ENCODE measurements at regions not wholly inside any gene's neighbourhood (a gene's known extent, or its start where the extent isn't known, plus 50 kb on each side); places are given as distances from the start of the nearest gene placed in this dataset.

DNA sequence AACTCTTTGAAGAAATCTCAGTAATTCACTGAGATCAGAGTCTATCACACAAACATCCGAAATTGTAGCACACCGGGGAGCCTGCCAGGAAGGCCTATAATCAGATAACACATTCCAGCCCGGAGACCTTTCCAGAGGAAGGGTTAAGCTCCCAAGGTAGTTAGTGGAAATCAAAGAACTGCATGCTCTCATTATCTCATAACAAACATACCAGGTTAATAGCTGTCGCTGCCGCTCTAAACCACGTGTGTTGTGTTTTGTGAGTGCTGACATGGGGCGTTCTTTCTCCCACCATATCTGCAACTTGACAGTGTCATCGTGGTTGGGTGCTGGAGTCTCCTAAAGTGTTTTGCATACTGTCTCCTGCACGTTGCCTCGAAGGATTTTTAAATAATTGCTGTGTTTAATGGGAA, 120.7 kb upstream of the CARD11 start:
- Histone ChIP-seq H3K79me2 (replicated peaks; ENCODE audit: insufficient read depth, low read length) (no peaks in the 10 kb centered on the region), H3K27me3 (ENCODE audit: insufficient read depth, low read depth, low read length) (no peaks in the 10 kb centered on the region), H3K9me2 (ENCODE audit: insufficient read depth, low read length) (no peaks in the 10 kb centered on the region), H3K36me3 (ENCODE audit: insufficient read depth, low read length) (no peaks in the 10 kb centered on the region), H4K20me1 (ENCODE audit: insufficient read depth) (no peaks in the 10 kb centered on the region), H3K27ac (ENCODE audit: low read length) (no peak overlapping the region), H3K4me2 (ENCODE audit: low read length) (no peak overlapping the region), H3K9me3 (ENCODE audit: low read length) (no peaks in the 10 kb centered on the region), H3K4me3 (ENCODE audit: low read length) (no peak overlapping the region), H3K9ac (ENCODE audit: low read length) (no peak overlapping the region), H3F3A (ENCODE audit: insufficient read depth, low read length, poor library complexity, severe bottlenecking) (no peaks in the 10 kb centered on the region), H2AFZ (ENCODE audit: low read depth, low read length) (no peak overlapping the region)
- TF ChIP-seq TAF1 (IDR thresholded peaks at IDR 0.05; ENCODE audit: low read depth) = no peak
- TF ChIP-seq, protein P1, sequence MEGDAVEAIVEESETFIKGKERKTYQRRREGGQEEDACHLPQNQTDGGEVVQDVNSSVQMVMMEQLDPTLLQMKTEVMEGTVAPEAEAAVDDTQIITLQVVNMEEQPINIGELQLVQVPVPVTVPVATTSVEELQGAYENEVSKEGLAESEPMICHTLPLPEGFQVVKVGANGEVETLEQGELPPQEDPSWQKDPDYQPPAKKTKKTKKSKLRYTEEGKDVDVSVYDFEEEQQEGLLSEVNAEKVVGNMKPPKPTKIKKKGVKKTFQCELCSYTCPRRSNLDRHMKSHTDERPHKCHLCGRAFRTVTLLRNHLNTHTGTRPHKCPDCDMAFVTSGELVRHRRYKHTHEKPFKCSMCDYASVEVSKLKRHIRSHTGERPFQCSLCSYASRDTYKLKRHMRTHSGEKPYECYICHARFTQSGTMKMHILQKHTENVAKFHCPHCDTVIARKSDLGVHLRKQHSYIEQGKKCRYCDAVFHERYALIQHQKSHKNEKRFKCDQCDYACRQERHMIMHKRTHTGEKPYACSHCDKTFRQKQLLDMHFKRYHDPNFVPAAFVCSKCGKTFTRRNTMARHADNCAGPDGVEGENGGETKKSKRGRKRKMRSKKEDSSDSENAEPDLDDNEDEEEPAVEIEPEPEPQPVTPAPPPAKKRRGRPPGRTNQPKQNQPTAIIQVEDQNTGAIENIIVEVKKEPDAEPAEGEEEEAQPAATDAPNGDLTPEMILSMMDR (IDR thresholded peaks at IDR 0.05; ENCODE audit: poor library complexity, severe bottlenecking) = no peak
- TF ChIP-seq MXI1 (conservative IDR thresholded peaks at IDR 0.05; ENCODE audit: poor library complexity, severe bottlenecking) = no peak
- no peak for TF ChIP-seq EZH2 (IDR thresholded peaks at IDR 0.05; ENCODE audit: borderline replicate concordance, insufficient read depth, low read length, poor library complexity, severe bottlenecking)
- TF ChIP-seq, protein P2, sequence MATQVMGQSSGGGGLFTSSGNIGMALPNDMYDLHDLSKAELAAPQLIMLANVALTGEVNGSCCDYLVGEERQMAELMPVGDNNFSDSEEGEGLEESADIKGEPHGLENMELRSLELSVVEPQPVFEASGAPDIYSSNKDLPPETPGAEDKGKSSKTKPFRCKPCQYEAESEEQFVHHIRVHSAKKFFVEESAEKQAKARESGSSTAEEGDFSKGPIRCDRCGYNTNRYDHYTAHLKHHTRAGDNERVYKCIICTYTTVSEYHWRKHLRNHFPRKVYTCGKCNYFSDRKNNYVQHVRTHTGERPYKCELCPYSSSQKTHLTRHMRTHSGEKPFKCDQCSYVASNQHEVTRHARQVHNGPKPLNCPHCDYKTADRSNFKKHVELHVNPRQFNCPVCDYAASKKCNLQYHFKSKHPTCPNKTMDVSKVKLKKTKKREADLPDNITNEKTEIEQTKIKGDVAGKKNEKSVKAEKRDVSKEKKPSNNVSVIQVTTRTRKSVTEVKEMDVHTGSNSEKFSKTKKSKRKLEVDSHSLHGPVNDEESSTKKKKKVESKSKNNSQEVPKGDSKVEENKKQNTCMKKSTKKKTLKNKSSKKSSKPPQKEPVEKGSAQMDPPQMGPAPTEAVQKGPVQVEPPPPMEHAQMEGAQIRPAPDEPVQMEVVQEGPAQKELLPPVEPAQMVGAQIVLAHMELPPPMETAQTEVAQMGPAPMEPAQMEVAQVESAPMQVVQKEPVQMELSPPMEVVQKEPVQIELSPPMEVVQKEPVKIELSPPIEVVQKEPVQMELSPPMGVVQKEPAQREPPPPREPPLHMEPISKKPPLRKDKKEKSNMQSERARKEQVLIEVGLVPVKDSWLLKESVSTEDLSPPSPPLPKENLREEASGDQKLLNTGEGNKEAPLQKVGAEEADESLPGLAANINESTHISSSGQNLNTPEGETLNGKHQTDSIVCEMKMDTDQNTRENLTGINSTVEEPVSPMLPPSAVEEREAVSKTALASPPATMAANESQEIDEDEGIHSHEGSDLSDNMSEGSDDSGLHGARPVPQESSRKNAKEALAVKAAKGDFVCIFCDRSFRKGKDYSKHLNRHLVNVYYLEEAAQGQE (IDR thresholded peaks at IDR 0.05; ENCODE audit: borderline replicate concordance) = no peak
- no peak for TF ChIP-seq SMC3 (conservative IDR thresholded peaks at IDR 0.05; ENCODE audit: poor library complexity)
- no peak for TF ChIP-seq POLR2AphosphoS5 (IDR thresholded peaks at IDR 0.05)
- no peak for TF ChIP-seq RAD21 (conservative IDR thresholded peaks at IDR 0.05)
- TF ChIP-seq EP300 (conservative IDR thresholded peaks at IDR 0.05; ENCODE audit: poor library complexity, severe bottlenecking) = no peak

DNA sequence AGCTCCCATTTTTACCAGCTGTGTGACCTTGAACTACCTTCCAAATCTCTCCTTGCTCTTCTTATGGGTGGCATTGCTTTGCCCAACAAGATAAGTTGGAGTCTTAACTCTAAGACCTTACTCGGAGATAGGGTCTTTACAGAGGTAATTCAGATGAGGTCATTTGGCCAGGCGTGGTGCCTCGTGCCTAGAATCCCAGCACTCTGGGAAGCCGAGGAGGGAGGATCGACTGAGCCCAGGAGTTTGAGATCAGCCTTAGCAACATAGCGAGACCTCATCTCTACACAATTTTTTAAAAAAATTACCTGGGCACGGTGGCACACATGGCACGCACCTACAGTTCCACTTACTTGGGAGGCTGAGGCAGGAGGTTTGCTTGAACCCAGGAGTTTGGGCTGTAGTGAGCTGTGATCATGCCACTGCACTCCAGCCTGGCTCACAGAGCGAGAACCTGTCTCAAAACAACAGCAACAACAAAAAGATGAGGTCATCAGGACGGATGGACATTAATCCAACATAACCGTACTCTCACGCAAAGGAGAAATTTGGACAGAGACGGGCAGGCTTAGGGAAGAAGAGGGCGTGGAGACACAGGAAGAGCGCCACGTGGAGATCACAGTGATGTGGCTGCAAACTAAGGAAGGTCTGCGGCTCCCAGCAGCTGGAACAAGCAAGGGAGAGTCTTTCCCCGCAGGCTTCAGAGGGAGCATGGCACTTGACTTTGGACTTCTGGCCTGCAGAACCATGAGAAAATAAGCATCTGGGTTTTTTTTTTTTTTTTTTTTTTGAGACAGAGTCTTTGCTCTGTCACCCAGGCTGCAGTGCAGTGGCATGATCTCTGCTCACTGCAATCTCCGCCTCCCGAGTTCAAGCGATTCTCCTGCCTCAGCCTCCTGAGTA, 122.3 kb upstream of the CARD11 start:
- TF ChIP-seq SMC3 (conservative IDR thresholded peaks at IDR 0.05; ENCODE audit: poor library complexity) (no peak), EZH2 (IDR thresholded peaks at IDR 0.05; ENCODE audit: borderline replicate concordance, insufficient read depth, low read length, poor library complexity, severe bottlenecking) (no peak), RAD21 (conservative IDR thresholded peaks at IDR 0.05) (no peak), POLR2AphosphoS5 (IDR thresholded peaks at IDR 0.05) (no peak), TAF1 (IDR thresholded peaks at IDR 0.05; ENCODE audit: low read depth) (no peak), EP300 (conservative IDR thresholded peaks at IDR 0.05; ENCODE audit: poor library complexity, severe bottlenecking) (no peak), MXI1 (conservative IDR thresholded peaks at IDR 0.05; ENCODE audit: poor library complexity, severe bottlenecking) (no peak)
- TF ChIP-seq, protein P1 (IDR thresholded peaks at IDR 0.05; ENCODE audit: poor library complexity, severe bottlenecking) = no peak
- TF ChIP-seq, protein P2 (IDR thresholded peaks at IDR 0.05; ENCODE audit: borderline replicate concordance) = no peak
- H3K36me3 ChIP-seq (ENCODE audit: insufficient read depth, low read length) = no peaks in the 10 kb centered on the region
- H3K79me2 ChIP-seq (replicated peaks; ENCODE audit: insufficient read depth, low read length) = no peaks in the 10 kb centered on the region
- no peak overlapping the region for H3K4me3 ChIP-seq (ENCODE audit: low read length)
- no peaks in the 10 kb centered on the region for H3F3A ChIP-seq (ENCODE audit: insufficient read depth, low read length, poor library complexity, severe bottlenecking)
- no peaks in the 10 kb centered on the region for H3K9me2 ChIP-seq (ENCODE audit: insufficient read depth, low read length)
- no peaks in the 10 kb centered on the region for H3K27me3 ChIP-seq (ENCODE audit: insufficient read depth, low read depth, low read length)
- no peak overlapping the region for H2AFZ ChIP-seq (ENCODE audit: low read depth, low read length)
- H3K4me2 ChIP-seq (ENCODE audit: low read length) = no peak overlapping the region
- no peak overlapping the region for H3K27ac ChIP-seq (ENCODE audit: low read length)
- H4K20me1 ChIP-seq (ENCODE audit: insufficient read depth) = no peaks in the 10 kb centered on the region
- no peak overlapping the region for H3K9ac ChIP-seq (ENCODE audit: low read length)
- H3K9me3 ChIP-seq (ENCODE audit: low read length) = no peaks in the 10 kb centered on the region

Measured in neural cell (in vitro differentiated cells).